Left cardiac atrium (tissue), 4 donors: ENCODE measurements at regions not wholly inside any gene's neighbourhood (a gene's known extent, or its start where the extent isn't known, plus 50 kb on each side); places are given as distances from the start of the nearest gene placed in this dataset.

ENCODE experiments used
- ATAC-seq, 2 donors: fragments of 200-7000 bp; cut with Tn5 transposase; one replicate each; pipeline ENCODE4 v1.9.1; 2020; ENCODE audit warnings: mild to moderate bottlenecking in 2 of 2, moderate library complexity in 2 of 2
- DNase-seq: peaks from one replicate; pipeline ENCODE4 v3.0.0-alpha.2; 2020
- intact Hi-C, 2 donors: fragments of 100-400 bp; cut with DNase I; formaldehyde crosslinking; loops; one replicate each; pipeline versions ENCODE4 v1.14.1 to v1.15.1; 2022 to 2023
- donor health status: DM: no; HTN: yes; CAD: no.
- donor health status: DM: no; HTN: yes; CAD: no; lungs with severe emphysema.
- donor health status: DM: yes; HTN: yes; CAD: no.
- donor health status: Dilated cardiomyopathy.

- ATAC-seq (no peak), DNase-seq (no peak)
- intact Hi-C loops: no loop called here
Measured at GRCh38 chr4:144531841-144532240, 114.1 kb upstream of the HHIP start.

GRCh38 chr4:144547678-144548298 lies 98.2 kb upstream of the HHIP start:
- no peak for ATAC-seq
- intact Hi-C loops: no loop called here

GRCh38 chr4:144556636-144557035 lies 89.3 kb upstream of the HHIP start:
- ATAC-seq: no peak
- no peak for DNase-seq
- intact Hi-C loops: no loop called here

More at GRCh38 chr4:144547678-144548298, 98.2 kb upstream of the HHIP start:
- no peak for DNase-seq

GRCh38 chr4:144557404-144557803 lies 88.6 kb upstream of the HHIP start:
- intact Hi-C loops: no loop called here
- ATAC-seq (no peak), DNase-seq (no peak)

GRCh38 chr4:144562019-144562705 lies 83.8 kb upstream of the HHIP start:
- ATAC-seq (no peak), DNase-seq (no peak)
- intact Hi-C loops: no loop called here

- intact Hi-C loops: no loop called here
- no peak for ATAC-seq
- no peak for DNase-seq
Measured at GRCh38 chr4:144564358-144564757, 81.6 kb upstream of the HHIP start.

- no peak for ATAC-seq
- no peak for DNase-seq
- intact Hi-C loops: no loop called here
Measured at GRCh38 chr4:144565527-144566195, 80.3 kb upstream of the HHIP start.

GRCh38 chr4:144572660-144573059 lies 73.3 kb upstream of the HHIP start:
- intact Hi-C loops: no loop called here
- no peak for DNase-seq
- ATAC-seq: no peak

GRCh38 chr4:144574000-144574399 lies 72.0 kb upstream of the HHIP start:
- no peak for ATAC-seq
- no peak for DNase-seq
- intact Hi-C loops: no loop called here

- DNase-seq: no peak
- ATAC-seq: no peak
- intact Hi-C loops: no loop called here
Measured at GRCh38 chr4:144574509-144574908, 71.4 kb upstream of the HHIP start.

GRCh38 chr4:144575181-144575580 lies 70.8 kb upstream of the HHIP start:
- intact Hi-C loops: no loop called here
- ATAC-seq (peak in 1 of 2 donors; percentile 72), DNase-seq (no peak)

GRCh38 chr4:144578681-144579080 lies 67.3 kb upstream of the HHIP start:
- intact Hi-C loops: no loop called here
- DNase-seq (no peak), ATAC-seq (no peak)

- DNase-seq (no peak), ATAC-seq (no peak)
- intact Hi-C loops: no loop called here
Measured at GRCh38 chr4:144579411-144580030, 66.4 kb upstream of the HHIP start.

GRCh38 chr4:144580430-144580829 lies 65.5 kb upstream of the HHIP start:
- ATAC-seq (no peak), DNase-seq (no peak)
- intact Hi-C loops: no loop called here

GRCh38 chr4:144582105-144582850 lies 63.7 kb upstream of the HHIP start:
- no peak for DNase-seq
- intact Hi-C loops: no loop called here
- no peak for ATAC-seq

GRCh38 chr4:144582975-144583374 lies 63.0 kb upstream of the HHIP start:
- intact Hi-C loops: no loop called here
- no peak for ATAC-seq
- no peak for DNase-seq

GRCh38 chr4:144583658-144584057 lies 62.3 kb upstream of the HHIP start:
- intact Hi-C loops: no loop called here
- DNase-seq (no peak), ATAC-seq (peak; percentile 41 to 70)

GRCh38 chr4:144584428-144584827 lies 61.5 kb upstream of the HHIP start:
- ATAC-seq (no peak), DNase-seq (no peak)
- intact Hi-C loops: no loop called here

GRCh38 chr4:144589512-144589911 lies 56.4 kb upstream of the HHIP start:
- intact Hi-C loops: no loop called here
- no peak for DNase-seq

GRCh38 chr4:144590020-144590419 lies 55.9 kb upstream of the HHIP start:
- DNase-seq (no peak), ATAC-seq (no peak)
- intact Hi-C loops: no loop called here

More at GRCh38 chr4:144589512-144589911, 56.4 kb upstream of the HHIP start:
- no peak for ATAC-seq
